ENCODE measurements at regions not wholly inside any gene's neighbourhood (a gene's known extent, or its start where the extent isn't known, plus 50 kb on each side); places are given as distances from the start of the nearest gene placed in this dataset.

GRCh38 chr20:51125780-51126179 lies 102.9 kb upstream of the KCNG1 start:
- TF ChIP-seq CTCF (IDR thresholded peaks at IDR 0.05; ENCODE audit: low read depth, low read length, poor library complexity, severe bottlenecking), result no peak
- no peak for TF ChIP-seq EZH2phosphoT487 (IDR thresholded peaks at IDR 0.05; ENCODE audit: borderline replicate concordance, low read length)

Measured in DOHH2 (cell line).